T-helper 1 cell treated with Interleukin-12 subunit alpha and Interleukin-12 subunit beta and Interleukin-4 antibody, amounts not matched to agents 30 ng/mL and 1 ng/mL, for 36 hours (primary cell): ENCODE measurements at regions not wholly inside any gene's neighbourhood (a gene's known extent, or its start where the extent isn't known, plus 50 kb on each side); places are given as distances from the start of the nearest gene placed in this dataset.
"Not testable (repeated sequence)": the region's sequence is repeated elsewhere in the genome, so short reads cannot be mapped to it uniquely, and the experiment has no call there.

ENCODE experiments used
- intact Hi-C: fragments of 100-400 bp; cut with micrococcal nuclease; formaldehyde crosslinking; loops from one replicate; pipeline ENCODE4 v1.15.1; 2024

DNA sequence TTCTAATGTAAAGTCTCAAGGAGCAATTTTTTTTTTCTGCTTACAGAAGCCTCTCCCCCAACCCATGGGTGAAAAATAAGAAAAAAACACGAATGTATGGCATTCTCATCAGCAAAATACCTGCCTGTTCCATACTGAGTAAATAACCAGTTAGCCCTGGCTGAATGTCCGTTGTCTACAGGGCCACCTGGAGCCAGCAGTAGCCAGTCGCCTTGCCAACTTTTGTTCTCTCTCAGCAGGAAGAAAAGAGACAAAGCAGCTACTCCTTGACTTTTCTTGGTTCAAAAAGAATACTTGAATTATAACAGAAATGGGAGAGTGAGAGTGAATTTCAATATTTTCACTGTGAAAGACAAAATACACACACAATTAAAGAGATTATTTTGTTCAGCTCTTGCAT lies 532.9 kb upstream of the CRIM1 start:
- intact Hi-C loops = no loop called here

- intact Hi-C loops = no loop called here
These were observed 533.9 kb upstream of the CRIM1 start for GRCh38 chr2:35821675-35822074.

DNA sequence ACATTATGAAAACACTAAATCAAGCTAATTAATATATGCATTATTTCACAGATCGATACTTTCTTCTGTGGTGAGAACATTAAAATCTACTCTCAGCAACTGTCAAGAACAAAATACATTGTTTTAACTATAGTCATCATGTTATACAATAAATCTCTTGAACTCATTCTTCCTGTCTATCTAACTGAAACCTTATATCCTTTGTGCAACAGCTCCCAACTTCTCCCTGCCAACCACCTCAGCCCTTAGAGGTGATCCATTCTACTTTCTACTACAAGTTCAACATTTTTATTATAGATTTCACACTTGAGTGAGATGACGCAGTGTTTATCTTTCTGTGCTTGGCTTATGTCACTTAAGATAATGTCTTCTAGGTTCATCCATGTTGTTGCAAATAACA lies 535.2 kb upstream of the CRIM1 start:
- intact Hi-C loops = no loop called here

DNA sequence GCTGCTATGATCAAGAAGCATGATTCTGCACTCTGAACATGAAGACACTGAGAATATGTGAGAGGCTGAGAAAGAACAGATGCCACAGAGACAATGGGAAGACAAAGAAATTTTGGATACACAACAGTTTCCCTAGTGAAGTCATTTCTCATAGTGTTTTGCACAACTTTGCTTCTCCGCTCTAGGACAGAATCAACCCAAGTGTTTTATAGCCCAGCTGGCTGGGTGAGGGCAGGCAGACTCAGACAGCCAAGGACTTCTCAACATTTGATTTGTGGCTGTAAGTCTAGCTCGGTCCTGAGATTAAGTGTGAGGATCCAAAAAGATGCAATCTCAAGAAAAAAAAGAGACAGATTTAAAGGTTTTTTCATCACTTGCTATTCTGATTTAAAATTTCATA lies 536.5 kb upstream of the CRIM1 start:
- intact Hi-C loops = no loop called here

GRCh38 chr2:35818359-35818758 lies 537.2 kb upstream of the CRIM1 start:
- intact Hi-C loops = not testable (repeated sequence)

GRCh38 chr2:35814597-35814996 lies 541.0 kb upstream of the CRIM1 start:
- intact Hi-C loops = not testable (repeated sequence)

- intact Hi-C loops = no loop called here
These were observed 552.5 kb upstream of the CRIM1 start for GRCh38 chr2:35803126-35803525.

- intact Hi-C loops = no loop called here
These were observed 560.7 kb upstream of the CRIM1 start for GRCh38 chr2:35794796-35795450.

DNA sequence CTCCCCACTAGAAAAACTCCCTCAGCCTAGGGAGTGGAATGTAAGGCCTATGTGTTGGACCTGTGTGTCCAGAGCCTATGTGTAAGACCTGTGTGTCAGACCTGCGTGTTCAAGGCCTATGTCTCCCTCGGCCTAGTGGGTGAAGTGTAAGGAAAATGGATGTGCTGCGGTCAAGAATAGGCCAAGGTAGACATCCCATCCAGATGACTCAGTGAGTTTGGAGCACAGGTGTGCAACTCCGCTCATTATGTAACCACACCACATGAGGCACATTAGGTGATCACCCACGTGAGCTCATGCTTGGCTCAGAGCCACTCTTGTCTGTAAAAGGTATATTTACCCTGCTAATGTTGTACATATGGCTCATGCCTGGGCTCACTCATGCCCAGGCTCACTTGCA lies 565.3 kb upstream of the CRIM1 start:
- intact Hi-C loops = no loop called here

DNA sequence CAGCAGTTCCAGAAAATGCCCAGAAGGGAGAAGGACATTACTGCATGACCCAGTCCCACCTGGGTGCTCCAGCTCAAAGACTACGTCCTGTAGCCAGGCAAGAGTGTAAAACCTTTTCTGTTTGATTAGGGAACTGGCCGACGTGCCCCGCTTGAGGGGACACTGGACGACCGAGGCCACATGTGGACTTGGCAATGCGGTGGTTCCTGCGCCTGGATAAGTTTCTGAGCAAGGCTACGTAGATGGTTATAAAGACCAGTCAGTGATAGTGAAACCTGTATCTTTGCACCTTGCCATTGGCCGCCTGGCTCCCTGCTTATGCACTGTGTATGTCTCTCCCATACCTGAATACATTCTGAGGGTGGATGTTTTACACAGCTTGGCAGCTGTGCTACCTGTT lies 567.0 kb upstream of the CRIM1 start:
- intact Hi-C loops = no loop called here

DNA sequence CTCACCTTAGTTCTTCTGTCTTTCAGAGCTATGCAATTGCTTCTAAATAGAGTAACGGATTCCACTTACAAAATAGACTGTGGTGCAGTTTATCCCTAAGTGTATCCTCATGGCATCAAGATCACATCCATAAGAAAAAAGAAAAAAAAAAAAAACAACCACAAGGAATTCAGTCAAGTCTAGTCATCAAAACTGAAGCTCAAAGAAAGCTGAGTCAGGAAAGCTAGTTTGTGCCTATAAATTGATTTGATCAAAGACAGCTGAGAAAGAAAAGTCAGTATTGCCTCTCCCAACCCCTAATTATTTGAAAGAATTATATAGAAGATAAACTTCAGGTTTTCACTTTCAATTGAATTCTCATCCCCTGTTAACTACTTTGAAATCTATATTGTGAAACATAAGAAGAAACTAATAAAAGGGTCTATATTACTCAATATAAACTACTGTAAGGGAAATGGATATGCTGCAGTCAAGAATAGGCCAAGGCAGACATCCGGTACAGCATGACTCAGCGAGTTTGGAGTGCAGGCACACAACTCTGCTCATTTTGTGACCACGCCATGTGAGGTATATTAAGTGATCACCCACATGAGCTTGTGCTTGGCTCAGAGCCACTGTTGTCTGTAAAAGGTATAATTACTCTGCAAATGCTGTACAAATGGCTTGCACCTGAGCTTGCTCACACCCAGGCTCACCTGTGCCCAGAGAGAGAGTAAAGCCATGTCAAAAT lies 568.1 kb upstream of the CRIM1 start:
- intact Hi-C loops = no loop called here

- intact Hi-C loops = no loop called here
These were observed 570.0 kb upstream of the CRIM1 start for GRCh38 chr2:35785564-35785963.

- intact Hi-C loops = no loop called here
These were observed 570.8 kb upstream of the CRIM1 start for GRCh38 chr2:35784777-35785176.

DNA sequence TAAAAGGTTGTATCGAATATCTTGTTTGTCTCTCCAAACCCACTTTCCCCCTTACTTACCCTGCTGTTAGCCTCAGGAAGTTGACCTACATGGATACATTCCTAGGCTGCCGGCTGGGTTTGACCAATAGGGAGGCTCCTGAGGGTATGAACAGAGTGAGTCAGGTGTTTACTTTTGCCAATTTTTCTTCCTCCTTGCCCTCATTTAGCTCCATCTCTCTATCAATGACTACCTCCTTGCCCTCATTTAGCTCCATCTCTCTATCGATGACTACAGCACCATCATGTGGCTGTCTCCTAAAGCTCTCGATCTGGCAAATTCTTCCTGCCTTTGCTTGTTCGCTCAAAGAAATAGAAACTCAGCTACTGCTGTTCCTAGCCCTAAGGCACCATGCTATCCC lies 571.9 kb upstream of the CRIM1 start:
- intact Hi-C loops = no loop called here

DNA sequence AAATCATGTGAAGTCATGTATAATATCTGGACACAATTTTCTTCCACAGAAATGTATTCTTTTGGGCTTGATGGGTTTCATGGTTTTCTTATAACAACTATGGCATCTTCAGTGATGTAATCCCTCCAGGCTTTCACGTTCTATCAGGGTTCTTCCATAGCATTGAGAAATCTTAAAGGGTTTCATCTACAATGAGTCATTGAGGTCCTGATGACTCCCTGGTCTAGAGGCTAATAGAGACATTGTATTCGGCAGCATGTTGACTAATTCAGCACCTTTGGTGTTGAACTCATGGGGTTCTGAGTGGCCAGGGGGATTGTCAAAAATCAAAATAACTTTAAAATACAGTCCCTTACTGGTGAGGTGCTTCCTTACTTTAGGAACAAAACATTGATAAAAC lies 614.0 kb upstream of the CRIM1 start:
- intact Hi-C loops = loop anchor here (2.0 kb wide), 1 partner anchor 39 kb away; no protein-coding TSS in a partner anchor

DNA sequence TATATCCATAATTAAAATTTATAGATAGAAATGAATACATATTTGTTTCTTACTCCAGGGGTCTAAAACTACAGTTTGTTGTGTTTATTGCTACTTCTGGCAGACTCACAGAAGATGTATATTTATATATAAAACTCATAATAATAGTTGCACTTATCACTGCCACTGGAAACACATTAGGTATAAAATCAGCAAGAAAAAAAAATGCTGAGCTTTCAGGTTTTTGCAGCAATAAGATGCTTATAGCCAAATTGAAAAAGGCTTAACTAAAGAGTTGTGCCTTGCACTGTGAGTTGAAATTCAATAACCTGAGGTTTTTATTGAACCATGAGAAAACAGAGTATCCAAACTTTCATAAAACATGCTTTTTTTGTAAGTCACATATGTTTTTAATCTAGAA lies 623.9 kb upstream of the CRIM1 start:
- intact Hi-C loops = no loop called here

GRCh38 chr2:35714883-35715282 lies 640.7 kb upstream of the CRIM1 start:
- intact Hi-C loops = no loop called here

DNA sequence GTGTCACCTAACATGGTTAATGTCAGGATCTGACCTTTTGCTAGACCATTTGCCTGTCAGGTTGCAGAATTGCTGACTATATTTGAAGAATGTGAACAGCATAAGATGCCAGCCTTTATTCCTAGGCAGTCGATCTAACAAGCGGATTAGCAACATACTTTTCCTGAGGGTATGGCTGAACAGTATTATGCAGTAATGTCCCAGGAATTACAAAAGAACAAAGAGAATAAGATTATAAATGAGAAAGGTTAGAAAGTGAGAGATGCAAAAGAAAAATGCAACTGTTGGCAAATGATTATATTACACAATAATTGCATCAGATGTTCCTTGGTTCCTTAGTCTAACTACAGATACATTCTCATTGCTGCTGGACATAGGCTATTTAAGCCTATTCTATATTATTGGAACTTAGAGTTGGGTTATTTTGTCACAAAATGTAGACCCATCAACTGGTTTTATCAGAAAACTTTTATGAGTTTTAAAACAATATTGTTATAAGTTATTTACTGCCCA lies 647.1 kb upstream of the CRIM1 start:
- intact Hi-C loops = no loop called here

DNA sequence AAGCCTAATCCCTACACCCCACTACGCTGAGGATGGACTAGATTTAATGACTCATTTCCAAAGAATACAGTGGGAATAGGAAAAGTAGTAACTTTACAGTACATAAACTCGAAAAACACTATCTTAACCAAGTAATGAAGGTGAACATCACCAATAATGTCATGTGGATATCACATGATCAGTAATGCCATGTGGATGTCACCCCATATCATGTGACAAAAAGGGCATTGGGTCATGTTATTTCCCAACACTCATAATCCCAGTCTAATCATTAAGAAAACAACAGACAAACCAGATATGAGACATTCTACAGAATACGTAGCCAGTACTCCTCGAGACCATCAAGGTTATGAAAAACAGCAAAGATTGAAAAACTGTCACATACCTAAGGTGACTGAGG lies 667.3 kb upstream of the CRIM1 start:
- intact Hi-C loops = no loop called here

GRCh38 chr2:35651688-35652323 lies 703.8 kb upstream of the CRIM1 start:
- intact Hi-C loops = no loop called here

- intact Hi-C loops = no loop called here
These were observed 740.9 kb upstream of the CRIM1 start for GRCh38 chr2:35614640-35615039.

GRCh38 chr2:35606394-35606793 lies 749.2 kb upstream of the CRIM1 start:
- intact Hi-C loops = no loop called here

- intact Hi-C loops = no loop called here
These were observed 757.3 kb upstream of the CRIM1 start for GRCh38 chr2:35598310-35598709.
